ENCODE measurements at regions not wholly inside any gene's neighbourhood (a gene's known extent, or its start where the extent isn't known, plus 50 kb on each side); places are given as distances from the start of the nearest gene placed in this dataset.

DNA sequence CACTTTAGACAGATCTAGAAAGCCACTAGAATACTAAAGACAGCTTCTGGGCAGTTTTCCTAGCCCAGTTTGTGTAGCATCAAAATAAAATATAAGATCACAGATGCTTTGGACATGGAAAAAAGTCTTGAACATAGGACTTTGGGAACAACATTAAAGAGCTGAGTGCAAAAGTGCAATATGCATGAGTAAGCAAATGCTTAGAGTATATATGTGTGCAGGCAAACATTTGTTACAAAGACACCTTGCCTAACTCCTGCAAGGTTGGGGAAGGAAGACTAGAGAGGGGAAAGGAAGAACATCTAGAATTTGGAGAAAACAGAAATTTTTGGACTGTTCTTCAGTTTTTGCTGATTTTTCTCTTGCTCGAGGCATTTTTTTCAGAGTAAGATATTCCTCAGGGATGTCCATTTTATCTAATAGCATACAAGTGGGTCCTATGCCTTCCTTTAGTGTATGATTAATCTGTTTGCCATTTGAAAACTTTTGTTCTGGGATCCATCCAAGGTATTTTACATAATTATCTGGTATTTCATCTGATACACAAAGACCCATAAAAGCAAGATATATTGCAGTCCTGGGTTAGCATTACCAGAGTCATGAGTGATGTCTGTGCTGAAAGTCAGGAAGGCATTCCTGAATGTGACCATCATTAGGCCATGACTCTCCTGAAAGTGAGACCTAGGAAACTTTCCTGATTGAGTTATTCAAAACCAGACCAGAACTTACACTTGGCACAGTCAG, 142.0 kb upstream of the RGMB start:
- no peak for DNase-seq (ENCODE audit: low read depth, low spot score)
- in situ Hi-C loops (cut with HindIII; ENCODE audit: low pct_unique_long_range_greater_than_20kb, low sequenced_read_pairs): no loop called here

- in situ Hi-C loops (cut with HindIII; ENCODE audit: low pct_unique_long_range_greater_than_20kb, low sequenced_read_pairs): no loop called here
Observed at GRCh38 chr5:98635656-98636055, 137.8 kb upstream of the RGMB start.

GRCh38 chr5:98637116-98637515, 136.3 kb upstream of the RGMB start:
- no peak for DNase-seq (ENCODE audit: low read depth, low spot score)
- in situ Hi-C loops (cut with HindIII; ENCODE audit: low pct_unique_long_range_greater_than_20kb, low sequenced_read_pairs): no loop called here

More at GRCh38 chr5:98635656-98636055, 137.8 kb upstream of the RGMB start:
- no peak for DNase-seq (ENCODE audit: low read depth, low spot score)

DNA sequence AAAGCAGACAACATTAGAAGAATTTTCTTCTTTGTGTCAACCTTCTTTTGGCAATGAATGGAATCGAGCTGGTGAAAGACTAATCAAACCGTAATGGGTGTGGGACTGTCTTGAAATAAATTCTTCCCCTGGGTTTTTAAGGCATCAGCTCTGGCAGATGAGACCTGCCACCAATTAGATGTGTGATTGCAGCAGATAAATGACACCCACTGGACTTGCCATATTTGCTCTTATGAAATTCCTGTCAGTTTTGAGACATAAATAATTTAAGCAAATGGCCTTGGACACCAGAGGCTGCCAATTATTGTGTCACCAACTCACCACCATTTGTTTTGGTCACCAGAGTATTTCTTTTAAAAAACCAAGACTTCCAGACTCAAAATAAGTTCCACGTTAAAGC, 135.9 kb upstream of the RGMB start:
- no peak for DNase-seq (ENCODE audit: low read depth, low spot score)
- in situ Hi-C loops (cut with HindIII; ENCODE audit: low pct_unique_long_range_greater_than_20kb, low sequenced_read_pairs): no loop called here

DNA sequence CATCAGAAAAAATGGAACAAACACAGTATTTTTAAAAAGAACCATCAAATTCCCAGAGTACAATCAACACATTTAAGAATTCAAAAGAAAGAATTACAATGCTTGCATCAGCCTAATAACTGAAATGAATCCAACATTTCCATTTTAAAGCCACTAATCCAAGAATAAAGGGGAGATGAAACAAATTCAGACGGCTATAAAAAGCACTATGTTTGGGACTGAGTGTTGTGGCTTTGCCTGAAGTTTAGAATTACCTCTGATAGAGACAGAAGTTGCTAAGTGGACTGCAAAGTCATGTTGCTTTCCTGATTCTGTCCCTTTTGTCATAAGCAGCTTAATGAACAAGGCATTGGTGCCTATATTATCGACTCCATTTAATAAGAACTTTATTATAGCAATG, 135.4 kb upstream of the RGMB start:
- in situ Hi-C loops (cut with HindIII; ENCODE audit: low pct_unique_long_range_greater_than_20kb, low sequenced_read_pairs): no loop called here

GRCh38 chr5:98638701-98639100, 134.8 kb upstream of the RGMB start:
- in situ Hi-C loops (cut with HindIII; ENCODE audit: low pct_unique_long_range_greater_than_20kb, low sequenced_read_pairs): no loop called here
- no peak for DNase-seq (ENCODE audit: low read depth, low spot score)

More for the DNA sequence above, 135.4 kb upstream of the RGMB start:
- DNase-seq (ENCODE audit: low read depth, low spot score): no peak

DNA sequence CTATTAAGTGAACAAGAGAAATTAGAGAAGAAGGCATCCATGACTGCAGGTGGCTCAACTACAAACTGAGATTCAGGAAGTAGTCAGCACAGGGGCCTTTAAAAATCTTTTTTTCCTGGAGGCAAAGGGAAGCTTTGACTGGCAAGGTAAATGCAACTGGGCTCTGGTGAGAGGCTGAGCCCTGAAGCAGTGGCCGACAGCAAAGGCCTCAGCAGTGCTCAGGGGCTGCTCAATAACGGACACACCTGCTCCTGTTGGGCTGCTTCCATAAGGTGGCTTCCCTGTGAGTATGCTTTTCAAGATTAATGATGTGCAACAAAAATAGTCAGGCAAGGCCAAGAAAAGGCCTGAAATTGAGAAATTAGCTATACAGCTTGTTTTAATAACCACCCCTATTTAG, 134.2 kb upstream of the RGMB start:
- DNase-seq (ENCODE audit: low read depth, low spot score): no peak
- in situ Hi-C loops (cut with HindIII; ENCODE audit: low pct_unique_long_range_greater_than_20kb, low sequenced_read_pairs): no loop called here

GRCh38 chr5:98641671-98642070, 131.8 kb upstream of the RGMB start:
- no peak for DNase-seq (ENCODE audit: low read depth, low spot score)
- in situ Hi-C loops (cut with HindIII; ENCODE audit: low pct_unique_long_range_greater_than_20kb, low sequenced_read_pairs): no loop called here

DNA sequence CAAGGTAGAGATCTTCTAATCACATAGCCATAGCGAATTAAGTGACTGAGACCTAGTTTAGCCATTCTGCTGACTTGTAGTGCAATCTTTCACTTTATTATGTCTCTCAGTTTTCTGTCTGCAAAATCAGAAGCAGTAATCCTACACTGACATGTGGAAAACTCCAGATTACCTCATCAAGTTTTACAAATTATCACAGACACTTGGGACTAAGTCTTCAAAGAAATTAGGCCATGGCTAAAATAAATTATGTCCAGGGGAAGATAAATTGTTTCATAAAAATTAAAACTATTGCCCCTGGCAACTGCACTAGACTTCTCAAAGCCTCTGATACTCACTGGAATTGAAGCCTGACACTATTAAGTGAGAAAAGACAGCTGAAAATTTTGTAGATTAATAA, 129.9 kb upstream of the RGMB start:
- no peak for DNase-seq (ENCODE audit: low read depth, low spot score)
- in situ Hi-C loops (cut with HindIII; ENCODE audit: low pct_unique_long_range_greater_than_20kb, low sequenced_read_pairs): no loop called here

DNA sequence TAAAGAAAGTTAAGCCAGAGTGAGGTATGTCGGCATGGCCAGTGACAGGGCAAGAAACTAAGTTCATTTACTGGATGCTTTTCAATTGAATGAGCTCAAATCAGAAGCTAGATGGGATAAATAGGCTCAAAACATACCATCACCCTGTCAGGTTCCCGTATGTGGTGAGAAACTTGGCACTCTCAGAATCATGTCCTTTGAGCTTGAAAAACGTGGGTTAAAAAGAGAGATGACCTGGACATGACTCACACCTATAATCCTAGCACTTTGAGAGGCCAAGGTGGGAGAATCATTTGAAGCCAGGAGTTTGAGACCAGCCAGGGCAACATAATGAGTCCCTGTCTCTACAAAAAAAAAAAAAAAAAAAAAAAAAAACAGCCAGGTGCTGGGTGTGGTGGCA, 121.7 kb upstream of the RGMB start:
- in situ Hi-C loops (cut with HindIII; ENCODE audit: low pct_unique_long_range_greater_than_20kb, low sequenced_read_pairs): no loop called here
- no peak for DNase-seq (ENCODE audit: low read depth, low spot score)

GRCh38 chr5:98656125-98656795, 117.2 kb upstream of the RGMB start:
- in situ Hi-C loops (cut with HindIII; ENCODE audit: low pct_unique_long_range_greater_than_20kb, low sequenced_read_pairs): no loop called here
- no peak for DNase-seq (ENCODE audit: low read depth, low spot score)

- DNase-seq (ENCODE audit: low read depth, low spot score): no peak
- in situ Hi-C loops (cut with HindIII; ENCODE audit: low pct_unique_long_range_greater_than_20kb, low sequenced_read_pairs): no loop called here
Observed at GRCh38 chr5:98656796-98657195, 116.7 kb upstream of the RGMB start.

DNA sequence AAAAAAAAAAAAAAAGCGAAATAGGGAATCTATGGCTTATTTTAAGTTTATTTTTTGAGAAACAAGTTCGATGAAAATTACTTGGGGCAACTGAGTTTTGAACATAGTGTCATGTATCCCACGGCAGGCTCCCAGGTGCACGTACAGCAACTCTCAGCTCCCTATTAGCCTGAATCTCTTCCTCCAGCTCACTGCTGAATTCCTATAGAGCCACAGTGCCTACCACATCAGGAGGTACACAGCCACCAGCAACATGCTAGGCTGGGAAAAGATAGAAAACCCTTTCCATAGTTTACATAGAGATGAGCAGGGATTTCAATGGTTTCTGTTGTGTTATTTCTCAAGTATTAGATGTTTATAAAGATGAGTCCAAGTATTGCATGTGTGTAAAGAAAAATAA, 115.9 kb upstream of the RGMB start:
- in situ Hi-C loops (cut with HindIII; ENCODE audit: low pct_unique_long_range_greater_than_20kb, low sequenced_read_pairs): no loop called here
- DNase-seq (ENCODE audit: low read depth, low spot score): no peak

DNA sequence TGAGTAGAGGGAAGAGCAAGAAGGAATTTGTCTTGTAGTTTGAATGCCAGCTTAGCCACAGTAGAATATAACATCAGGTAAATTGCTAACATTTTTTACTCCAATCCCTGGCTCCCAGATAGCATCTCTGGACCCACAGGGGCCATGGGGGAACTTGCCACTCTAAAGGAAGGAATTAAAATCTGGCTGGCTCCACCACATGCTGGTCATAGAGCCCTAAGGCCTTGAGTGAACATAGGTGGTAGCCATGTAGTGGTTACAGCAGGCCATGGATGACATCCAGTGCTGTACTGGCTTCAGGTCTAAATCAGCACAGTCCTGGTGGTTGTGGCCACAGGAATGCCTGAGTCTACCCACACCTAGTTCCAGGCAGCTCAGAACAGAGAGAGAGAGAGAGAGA, 109.9 kb upstream of the RGMB start:
- DNase-seq (ENCODE audit: low read depth, low spot score): no peak
- in situ Hi-C loops (cut with HindIII; ENCODE audit: low pct_unique_long_range_greater_than_20kb, low sequenced_read_pairs): no loop called here

DNA sequence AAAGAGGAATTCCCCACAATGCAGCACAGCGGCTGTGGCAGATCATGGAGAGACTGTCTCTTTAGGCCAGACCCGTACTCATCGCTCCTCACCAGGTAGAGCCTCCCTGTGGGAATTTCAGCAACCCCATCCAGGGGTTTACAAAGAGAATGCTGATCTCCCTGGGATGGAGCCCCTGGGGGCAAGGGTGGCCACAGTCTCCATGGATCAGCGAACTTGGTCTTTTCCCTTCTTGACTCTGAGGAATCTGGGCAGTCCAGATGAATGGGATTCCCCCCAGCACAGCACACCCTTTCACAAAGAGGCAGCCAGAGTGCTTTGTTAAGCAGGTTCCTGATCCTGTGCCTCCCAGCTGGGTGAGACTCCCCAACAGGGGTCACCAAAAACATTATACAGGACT, 108.7 kb upstream of the RGMB start:
- DNase-seq (ENCODE audit: low read depth, low spot score): no peak
- in situ Hi-C loops (cut with HindIII; ENCODE audit: low pct_unique_long_range_greater_than_20kb, low sequenced_read_pairs): no loop called here

DNA sequence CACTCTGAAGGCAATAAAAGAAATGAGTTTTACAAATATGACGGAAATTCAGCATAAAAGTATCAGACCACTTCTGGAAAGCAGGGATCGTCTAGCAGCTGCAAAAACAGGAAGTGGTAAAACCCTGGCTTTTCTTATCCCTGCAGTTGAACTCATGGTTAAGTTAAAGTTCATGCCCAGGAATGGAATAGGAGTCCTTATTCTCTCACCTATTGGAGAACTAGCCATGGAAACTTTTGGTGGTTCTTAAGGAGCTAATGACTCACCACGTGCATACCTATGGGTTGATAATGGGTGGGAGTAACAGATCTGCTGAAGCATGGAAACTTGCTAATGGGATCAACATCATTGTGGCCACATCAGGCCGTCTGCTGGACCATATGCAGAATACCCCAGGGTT, 93.5 kb upstream of the RGMB start:
- in situ Hi-C loops (cut with HindIII; ENCODE audit: low pct_unique_long_range_greater_than_20kb, low sequenced_read_pairs): no loop called here
- DNase-seq (ENCODE audit: low read depth, low spot score): no peak

- in situ Hi-C loops (cut with HindIII; ENCODE audit: low pct_unique_long_range_greater_than_20kb, low sequenced_read_pairs): no loop called here
- no peak for DNase-seq (ENCODE audit: low read depth, low spot score)
Observed at GRCh38 chr5:98690002-98690401, 83.5 kb upstream of the RGMB start.

GRCh38 chr5:98694902-98695301, 78.6 kb upstream of the RGMB start:
- DNase-seq (ENCODE audit: low read depth, low spot score): no peak
- in situ Hi-C loops (cut with HindIII; ENCODE audit: low pct_unique_long_range_greater_than_20kb, low sequenced_read_pairs): no loop called here

GRCh38 chr5:98698359-98698758, 75.1 kb upstream of the RGMB start:
- no peak for DNase-seq (ENCODE audit: low read depth, low spot score)
- in situ Hi-C loops (cut with HindIII; ENCODE audit: low pct_unique_long_range_greater_than_20kb, low sequenced_read_pairs): no loop called here

All from SK-MEL-5 (cell line).